ENCODE measurements at regions not wholly inside any gene's neighbourhood (a gene's known extent, or its start where the extent isn't known, plus 50 kb on each side); places are given as distances from the start of the nearest gene placed in this dataset.
"Not testable (repeated sequence)": the region's sequence is repeated elsewhere in the genome, so short reads cannot be mapped to it uniquely, and the experiment has no call there.

- DNase-seq (ENCODE audit: low read depth, low spot score) = no peak
- H3K4me1 ChIP-seq (ENCODE audit: control insufficient read depth, insufficient read depth, low read length) = no peaks in the 10 kb centered on the region
- TF ChIP-seq POLR2AphosphoS5 (IDR thresholded peaks at IDR 0.05; ENCODE audit: low read depth, low read length) (no peak), TCF7L2 (IDR thresholded peaks at IDR 0.05; ENCODE audit: low read depth, low read length) (no peak), SIN3A (IDR thresholded peaks at IDR 0.05; ENCODE audit: borderline replicate concordance, insufficient read depth, low read depth, low read length) (no peak)
- no peak overlapping the region for H3K4me3 ChIP-seq (ENCODE audit: low read depth in 2 of 2, low read length in 2 of 2)
- ChIA-PET CTCF (no interaction called here), POLR2A (no interaction called here)
- H3K36me3 ChIP-seq (ENCODE audit: control insufficient read depth, insufficient read depth, low read length) = no peaks in the 10 kb centered on the region
- H3K27me3 ChIP-seq (ENCODE audit: control insufficient read depth, insufficient read depth, low read length) = no peaks in the 10 kb centered on the region
- ATAC-seq = no peak
- no peak overlapping the region for H3K27ac ChIP-seq (ENCODE audit: low read length)
- no TSS peak for BruUV-seq (replicated peaks)
- in situ Hi-C loops (cut with HindIII; ENCODE audit: low pct_unique_long_range_greater_than_20kb, low sequenced_read_pairs) = no loop called here
- no peaks in the 10 kb centered on the region for H3K9me3 ChIP-seq (ENCODE audit: control insufficient read depth, insufficient read depth, low read depth, low read length)
- intact Hi-C loops (cut with micrococcal nuclease; ENCODE audit: unreplicated experiment) = no loop called here
Measured at GRCh38 chr2:123791207-123791606, 233.9 kb upstream of the CNTNAP5 start.

DNA sequence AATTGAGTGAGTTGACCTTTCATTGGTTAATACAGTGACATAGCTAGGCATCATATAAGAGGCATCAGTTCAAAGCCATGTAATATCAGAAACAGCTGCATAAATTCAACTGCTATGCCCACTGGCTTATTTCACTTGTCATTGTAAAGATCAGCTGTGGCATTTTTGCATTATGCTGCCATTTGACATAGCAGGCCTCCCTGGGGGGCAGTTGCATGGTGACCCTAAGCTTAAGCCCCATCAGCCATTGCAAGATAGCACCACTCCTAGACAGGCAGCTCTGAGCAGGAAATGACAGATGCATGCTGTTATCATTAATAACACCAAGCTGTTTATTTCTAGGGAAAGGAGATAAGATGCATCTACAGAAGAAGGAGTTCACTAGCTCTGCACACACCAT, 233.4 kb upstream of the CNTNAP5 start:
- POLR2A ChIA-PET = no interaction called here
- in situ Hi-C loops (cut with HindIII; ENCODE audit: low pct_unique_long_range_greater_than_20kb, low sequenced_read_pairs) (no loop called here), intact Hi-C loops (cut with micrococcal nuclease; ENCODE audit: unreplicated experiment) (no loop called here)
- Histone ChIP-seq H3K9me3 (ENCODE audit: control insufficient read depth, insufficient read depth, low read depth, low read length) (no peaks in the 10 kb centered on the region), H3K27ac (ENCODE audit: low read length) (no peak overlapping the region), H3K4me1 (ENCODE audit: control insufficient read depth, insufficient read depth, low read length) (no peaks in the 10 kb centered on the region), H3K4me3 (ENCODE audit: low read depth in 2 of 2, low read length in 2 of 2) (no peak overlapping the region), H3K36me3 (ENCODE audit: control insufficient read depth, insufficient read depth, low read length) (no peaks in the 10 kb centered on the region), H3K27me3 (ENCODE audit: control insufficient read depth, insufficient read depth, low read length) (no peaks in the 10 kb centered on the region)
- BruUV-seq (replicated peaks) = no TSS peak
- DNase-seq (ENCODE audit: low read depth, low spot score) (no peak), ATAC-seq (no peak)
- no peak for TF ChIP-seq TCF7L2 (IDR thresholded peaks at IDR 0.05; ENCODE audit: low read depth, low read length)
- CTCF ChIA-PET = no interaction called here

- in situ Hi-C loops (cut with HindIII; ENCODE audit: low pct_unique_long_range_greater_than_20kb, low sequenced_read_pairs); BruUV-seq (replicated peaks); CTCF ChIA-PET; H3K4me3 ChIP-seq (ENCODE audit: low read depth in 2 of 2, low read length in 2 of 2); ATAC-seq; intact Hi-C loops (cut with micrococcal nuclease; ENCODE audit: unreplicated experiment); H3K27me3 ChIP-seq (ENCODE audit: control insufficient read depth, insufficient read depth, low read length); H3K27ac ChIP-seq (ENCODE audit: low read length); POLR2A ChIA-PET; H3K9me3 ChIP-seq (ENCODE audit: control insufficient read depth, insufficient read depth, low read depth, low read length); DNase-seq (ENCODE audit: low read depth, low spot score); H3K4me1 ChIP-seq (ENCODE audit: control insufficient read depth, insufficient read depth, low read length); H3K36me3 ChIP-seq (ENCODE audit: control insufficient read depth, insufficient read depth, low read length): not testable (repeated sequence)
Measured at GRCh38 chr2:123804126-123804525, 221.0 kb upstream of the CNTNAP5 start.

DNA sequence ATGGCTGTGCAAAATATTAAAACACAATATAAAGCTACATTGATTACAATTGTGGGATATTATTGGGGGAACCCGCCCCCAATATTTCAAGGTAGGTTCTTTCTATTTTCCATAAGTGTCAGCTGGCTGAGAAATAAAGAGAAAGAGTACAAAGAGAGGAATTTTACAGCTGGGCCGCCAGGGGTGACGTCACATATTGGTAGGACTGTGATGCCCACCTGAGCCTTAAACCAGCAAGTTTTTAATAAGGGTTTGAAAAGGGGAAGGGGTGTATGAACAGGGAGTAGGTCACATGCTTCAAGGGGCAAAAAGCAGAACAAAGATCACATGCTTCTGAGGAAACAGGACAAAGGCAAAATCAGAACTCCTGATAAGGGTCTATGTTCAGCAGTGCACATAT, 219.3 kb upstream of the CNTNAP5 start:
- DNase-seq (ENCODE audit: low read depth, low spot score); H3K27me3 ChIP-seq (ENCODE audit: control insufficient read depth, insufficient read depth, low read length); POLR2A ChIA-PET; H3K4me1 ChIP-seq (ENCODE audit: control insufficient read depth, insufficient read depth, low read length); H3K9me3 ChIP-seq (ENCODE audit: control insufficient read depth, insufficient read depth, low read depth, low read length); in situ Hi-C loops (cut with HindIII; ENCODE audit: low pct_unique_long_range_greater_than_20kb, low sequenced_read_pairs); BruUV-seq (replicated peaks); CTCF ChIA-PET; H3K4me3 ChIP-seq (ENCODE audit: low read depth in 2 of 2, low read length in 2 of 2); ATAC-seq; intact Hi-C loops (cut with micrococcal nuclease; ENCODE audit: unreplicated experiment); H3K27ac ChIP-seq (ENCODE audit: low read length); H3K36me3 ChIP-seq (ENCODE audit: control insufficient read depth, insufficient read depth, low read length): not testable (repeated sequence)

- ChIA-PET POLR2A (no interaction called here), CTCF (no interaction called here)
- H3K9me3 ChIP-seq (ENCODE audit: control insufficient read depth, insufficient read depth, low read depth, low read length) = no peaks in the 10 kb centered on the region; the same call in 1 of the 2 replicates
- ATAC-seq (no peak), DNase-seq (ENCODE audit: low read depth, low spot score) (no peak)
- TF ChIP-seq, protein P1, sequence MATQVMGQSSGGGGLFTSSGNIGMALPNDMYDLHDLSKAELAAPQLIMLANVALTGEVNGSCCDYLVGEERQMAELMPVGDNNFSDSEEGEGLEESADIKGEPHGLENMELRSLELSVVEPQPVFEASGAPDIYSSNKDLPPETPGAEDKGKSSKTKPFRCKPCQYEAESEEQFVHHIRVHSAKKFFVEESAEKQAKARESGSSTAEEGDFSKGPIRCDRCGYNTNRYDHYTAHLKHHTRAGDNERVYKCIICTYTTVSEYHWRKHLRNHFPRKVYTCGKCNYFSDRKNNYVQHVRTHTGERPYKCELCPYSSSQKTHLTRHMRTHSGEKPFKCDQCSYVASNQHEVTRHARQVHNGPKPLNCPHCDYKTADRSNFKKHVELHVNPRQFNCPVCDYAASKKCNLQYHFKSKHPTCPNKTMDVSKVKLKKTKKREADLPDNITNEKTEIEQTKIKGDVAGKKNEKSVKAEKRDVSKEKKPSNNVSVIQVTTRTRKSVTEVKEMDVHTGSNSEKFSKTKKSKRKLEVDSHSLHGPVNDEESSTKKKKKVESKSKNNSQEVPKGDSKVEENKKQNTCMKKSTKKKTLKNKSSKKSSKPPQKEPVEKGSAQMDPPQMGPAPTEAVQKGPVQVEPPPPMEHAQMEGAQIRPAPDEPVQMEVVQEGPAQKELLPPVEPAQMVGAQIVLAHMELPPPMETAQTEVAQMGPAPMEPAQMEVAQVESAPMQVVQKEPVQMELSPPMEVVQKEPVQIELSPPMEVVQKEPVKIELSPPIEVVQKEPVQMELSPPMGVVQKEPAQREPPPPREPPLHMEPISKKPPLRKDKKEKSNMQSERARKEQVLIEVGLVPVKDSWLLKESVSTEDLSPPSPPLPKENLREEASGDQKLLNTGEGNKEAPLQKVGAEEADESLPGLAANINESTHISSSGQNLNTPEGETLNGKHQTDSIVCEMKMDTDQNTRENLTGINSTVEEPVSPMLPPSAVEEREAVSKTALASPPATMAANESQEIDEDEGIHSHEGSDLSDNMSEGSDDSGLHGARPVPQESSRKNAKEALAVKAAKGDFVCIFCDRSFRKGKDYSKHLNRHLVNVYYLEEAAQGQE (IDR thresholded peaks at IDR 0.05; ENCODE audit: insufficient read depth in 1 of 2, low read depth in 2 of 2, low read length in 1 of 2) = no peak
- TF ChIP-seq SIN3A (IDR thresholded peaks at IDR 0.05; ENCODE audit: borderline replicate concordance, insufficient read depth, low read depth, low read length) = no peak
- TF ChIP-seq POLR2AphosphoS5 (IDR thresholded peaks at IDR 0.05; ENCODE audit: low read depth, low read length) = no peak
- TF ChIP-seq TCF7L2 (IDR thresholded peaks at IDR 0.05; ENCODE audit: low read depth, low read length) = no peak
- TF ChIP-seq, protein P2, sequence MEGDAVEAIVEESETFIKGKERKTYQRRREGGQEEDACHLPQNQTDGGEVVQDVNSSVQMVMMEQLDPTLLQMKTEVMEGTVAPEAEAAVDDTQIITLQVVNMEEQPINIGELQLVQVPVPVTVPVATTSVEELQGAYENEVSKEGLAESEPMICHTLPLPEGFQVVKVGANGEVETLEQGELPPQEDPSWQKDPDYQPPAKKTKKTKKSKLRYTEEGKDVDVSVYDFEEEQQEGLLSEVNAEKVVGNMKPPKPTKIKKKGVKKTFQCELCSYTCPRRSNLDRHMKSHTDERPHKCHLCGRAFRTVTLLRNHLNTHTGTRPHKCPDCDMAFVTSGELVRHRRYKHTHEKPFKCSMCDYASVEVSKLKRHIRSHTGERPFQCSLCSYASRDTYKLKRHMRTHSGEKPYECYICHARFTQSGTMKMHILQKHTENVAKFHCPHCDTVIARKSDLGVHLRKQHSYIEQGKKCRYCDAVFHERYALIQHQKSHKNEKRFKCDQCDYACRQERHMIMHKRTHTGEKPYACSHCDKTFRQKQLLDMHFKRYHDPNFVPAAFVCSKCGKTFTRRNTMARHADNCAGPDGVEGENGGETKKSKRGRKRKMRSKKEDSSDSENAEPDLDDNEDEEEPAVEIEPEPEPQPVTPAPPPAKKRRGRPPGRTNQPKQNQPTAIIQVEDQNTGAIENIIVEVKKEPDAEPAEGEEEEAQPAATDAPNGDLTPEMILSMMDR (IDR thresholded peaks at IDR 0.05) = no peak
- in situ Hi-C loops (cut with HindIII; ENCODE audit: low pct_unique_long_range_greater_than_20kb, low sequenced_read_pairs) (no loop called here), intact Hi-C loops (cut with micrococcal nuclease; ENCODE audit: unreplicated experiment) (no loop called here)
- BruUV-seq (replicated peaks) = no TSS peak
- H3K27ac ChIP-seq (ENCODE audit: low read length) = no peak overlapping the region
- H3K4me3 ChIP-seq (ENCODE audit: low read depth in 2 of 2, low read length in 2 of 2) = no peak overlapping the region
- no peaks in the 10 kb centered on the region for H3K36me3 ChIP-seq (ENCODE audit: control insufficient read depth, insufficient read depth, low read length)
- no peaks in the 10 kb centered on the region for H3K27me3 ChIP-seq (ENCODE audit: control insufficient read depth, insufficient read depth, low read length)
- no peaks in the 10 kb centered on the region for H3K4me1 ChIP-seq (ENCODE audit: control insufficient read depth, insufficient read depth, low read length)
Measured at GRCh38 chr2:123808243-123808642, 216.8 kb upstream of the CNTNAP5 start.

All from Panc1 (cell line).